DMS114 treated with DMSO at 0.1 percent for 48 hours (cell line): ENCODE measurements at regions not wholly inside any gene's neighbourhood (a gene's known extent, or its start where the extent isn't known, plus 50 kb on each side); places are given as distances from the start of the nearest gene placed in this dataset.
"Not testable (repeated sequence)": the region's sequence is repeated elsewhere in the genome, so short reads cannot be mapped to it uniquely, and the experiment has no call there.

Experiments
- DNase-seq: peaks from one replicate; lab custom pipeline; 2025; ENCODE audit not compliant: unreplicated experiment; lab: John Stamatoyannopoulos, UW

GRCh38 chr4:53717064-53717549 is 125.8 kb upstream of the LNX1 start:
- no peak for DNase-seq

- no peak for DNase-seq
Measured at GRCh38 chr4:53716471-53717063, 125.3 kb upstream of the LNX1 start.

- DNase-seq, result no peak
Measured at GRCh38 chr4:53716011-53716410, 124.7 kb upstream of the LNX1 start.

GRCh38 chr4:53714236-53715140 is 123.2 kb upstream of the LNX1 start:
- DNase-seq, result no peak

- DNase-seq, result no peak
Measured at GRCh38 chr4:53713767-53714166, 122.5 kb upstream of the LNX1 start.

- DNase-seq, result no peak
Measured at GRCh38 chr4:53713296-53713695, 122.0 kb upstream of the LNX1 start.

- DNase-seq, result no peak
Measured at GRCh38 chr4:53712408-53713020, 121.2 kb upstream of the LNX1 start.

- DNase-seq, result no peak
Measured at GRCh38 chr4:53711926-53712325, 120.6 kb upstream of the LNX1 start.

- no peak for DNase-seq
Measured at GRCh38 chr4:53709693-53710092, 118.4 kb upstream of the LNX1 start.

GRCh38 chr4:53707491-53707890 is 116.2 kb upstream of the LNX1 start:
- no peak for DNase-seq

- DNase-seq, result no peak
Measured at GRCh38 chr4:53706422-53707032, 115.2 kb upstream of the LNX1 start.

GRCh38 chr4:53705972-53706371 is 114.7 kb upstream of the LNX1 start:
- DNase-seq, result no peak

GRCh38 chr4:53705151-53705764 is 114.0 kb upstream of the LNX1 start:
- DNase-seq, result no peak

GRCh38 chr4:53704329-53704728 is 113.0 kb upstream of the LNX1 start:
- no peak for DNase-seq

- DNase-seq, result no peak
Measured at GRCh38 chr4:53703267-53703655, 112.0 kb upstream of the LNX1 start.

- DNase-seq, result no peak
Measured at GRCh38 chr4:53702334-53703266, 111.3 kb upstream of the LNX1 start.

GRCh38 chr4:53701260-53701659 is 110.0 kb upstream of the LNX1 start:
- not testable (repeated sequence) for DNase-seq

GRCh38 chr4:53699310-53699709 is 108.0 kb upstream of the LNX1 start:
- not testable (repeated sequence) for DNase-seq

- DNase-seq, result no peak
Measured at GRCh38 chr4:53697016-53697685, 105.9 kb upstream of the LNX1 start.
